HL-60 (cell line): ENCODE measurements at regions not wholly inside any gene's neighbourhood (a gene's known extent, or its start where the extent isn't known, plus 50 kb on each side); places are given as distances from the start of the nearest gene placed in this dataset.

Experiments used
- GABPA ChIP-seq: IDR thresholded peaks from 2 replicates; pipeline ENCODE4 v1.6.1; 2012; ENCODE audit warnings: low read depth
- POLR2AphosphoS5 ChIP-seq: IDR thresholded peaks from 2 replicates; pipeline ENCODE4 v1.6.1; 2012; ENCODE audit warnings: low read depth
- SPI1 ChIP-seq: IDR thresholded peaks from 2 replicates; pipeline ENCODE4 v1.6.1; 2012; ENCODE audit warnings: low read depth, mild to moderate bottlenecking, borderline replicate concordance
- TF ChIP-seq, protein P1 (sequence below): IDR thresholded peaks from one replicate; pipeline ENCODE4 v1.5.1; 2011; ENCODE audit warnings: low read length, control low read depth, inconsistent platforms; ENCODE audit not compliant: insufficient read depth
- TF ChIP-seq, protein P2 (sequence below): IDR thresholded peaks from 2 replicates; pipeline ENCODE4 v1.6.1; 2012; ENCODE audit warnings: low read depth; ENCODE audit not compliant: insufficient replicate concordance

DNA sequence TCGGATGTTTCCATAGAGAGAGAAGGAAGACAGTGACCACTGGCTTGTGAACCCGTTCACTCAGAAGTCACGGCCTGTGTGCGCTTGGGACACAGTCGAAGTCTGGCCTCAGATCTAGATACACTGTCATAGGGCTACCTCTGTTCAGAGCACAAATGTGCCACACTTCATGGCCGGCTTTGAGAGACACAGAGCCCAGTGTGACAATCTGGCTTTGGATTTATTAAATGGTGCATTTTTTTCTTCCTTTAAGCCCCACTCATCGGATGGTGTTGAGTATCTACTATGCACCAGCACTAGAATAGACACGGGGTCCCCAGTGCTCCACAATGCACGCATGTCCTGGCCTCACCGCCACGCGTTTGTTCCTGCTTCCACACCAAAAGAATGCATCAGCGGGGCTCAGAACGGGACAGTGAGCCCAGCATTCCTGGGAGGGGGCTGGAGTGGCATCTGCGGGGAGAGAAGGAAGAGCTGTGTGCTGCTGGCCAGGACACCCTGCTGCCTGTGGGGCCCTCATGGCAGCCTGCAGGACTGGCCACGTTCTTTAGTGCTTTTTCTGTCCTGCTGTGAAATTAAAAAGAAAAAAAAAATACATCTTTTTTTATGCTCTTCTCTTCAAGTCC, 738.9 kb upstream of the SALL3 start:
- TF ChIP-seq POLR2AphosphoS5, result no peak
- TF ChIP-seq, protein P1, sequence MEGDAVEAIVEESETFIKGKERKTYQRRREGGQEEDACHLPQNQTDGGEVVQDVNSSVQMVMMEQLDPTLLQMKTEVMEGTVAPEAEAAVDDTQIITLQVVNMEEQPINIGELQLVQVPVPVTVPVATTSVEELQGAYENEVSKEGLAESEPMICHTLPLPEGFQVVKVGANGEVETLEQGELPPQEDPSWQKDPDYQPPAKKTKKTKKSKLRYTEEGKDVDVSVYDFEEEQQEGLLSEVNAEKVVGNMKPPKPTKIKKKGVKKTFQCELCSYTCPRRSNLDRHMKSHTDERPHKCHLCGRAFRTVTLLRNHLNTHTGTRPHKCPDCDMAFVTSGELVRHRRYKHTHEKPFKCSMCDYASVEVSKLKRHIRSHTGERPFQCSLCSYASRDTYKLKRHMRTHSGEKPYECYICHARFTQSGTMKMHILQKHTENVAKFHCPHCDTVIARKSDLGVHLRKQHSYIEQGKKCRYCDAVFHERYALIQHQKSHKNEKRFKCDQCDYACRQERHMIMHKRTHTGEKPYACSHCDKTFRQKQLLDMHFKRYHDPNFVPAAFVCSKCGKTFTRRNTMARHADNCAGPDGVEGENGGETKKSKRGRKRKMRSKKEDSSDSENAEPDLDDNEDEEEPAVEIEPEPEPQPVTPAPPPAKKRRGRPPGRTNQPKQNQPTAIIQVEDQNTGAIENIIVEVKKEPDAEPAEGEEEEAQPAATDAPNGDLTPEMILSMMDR, result no peak
- TF ChIP-seq, protein P2, sequence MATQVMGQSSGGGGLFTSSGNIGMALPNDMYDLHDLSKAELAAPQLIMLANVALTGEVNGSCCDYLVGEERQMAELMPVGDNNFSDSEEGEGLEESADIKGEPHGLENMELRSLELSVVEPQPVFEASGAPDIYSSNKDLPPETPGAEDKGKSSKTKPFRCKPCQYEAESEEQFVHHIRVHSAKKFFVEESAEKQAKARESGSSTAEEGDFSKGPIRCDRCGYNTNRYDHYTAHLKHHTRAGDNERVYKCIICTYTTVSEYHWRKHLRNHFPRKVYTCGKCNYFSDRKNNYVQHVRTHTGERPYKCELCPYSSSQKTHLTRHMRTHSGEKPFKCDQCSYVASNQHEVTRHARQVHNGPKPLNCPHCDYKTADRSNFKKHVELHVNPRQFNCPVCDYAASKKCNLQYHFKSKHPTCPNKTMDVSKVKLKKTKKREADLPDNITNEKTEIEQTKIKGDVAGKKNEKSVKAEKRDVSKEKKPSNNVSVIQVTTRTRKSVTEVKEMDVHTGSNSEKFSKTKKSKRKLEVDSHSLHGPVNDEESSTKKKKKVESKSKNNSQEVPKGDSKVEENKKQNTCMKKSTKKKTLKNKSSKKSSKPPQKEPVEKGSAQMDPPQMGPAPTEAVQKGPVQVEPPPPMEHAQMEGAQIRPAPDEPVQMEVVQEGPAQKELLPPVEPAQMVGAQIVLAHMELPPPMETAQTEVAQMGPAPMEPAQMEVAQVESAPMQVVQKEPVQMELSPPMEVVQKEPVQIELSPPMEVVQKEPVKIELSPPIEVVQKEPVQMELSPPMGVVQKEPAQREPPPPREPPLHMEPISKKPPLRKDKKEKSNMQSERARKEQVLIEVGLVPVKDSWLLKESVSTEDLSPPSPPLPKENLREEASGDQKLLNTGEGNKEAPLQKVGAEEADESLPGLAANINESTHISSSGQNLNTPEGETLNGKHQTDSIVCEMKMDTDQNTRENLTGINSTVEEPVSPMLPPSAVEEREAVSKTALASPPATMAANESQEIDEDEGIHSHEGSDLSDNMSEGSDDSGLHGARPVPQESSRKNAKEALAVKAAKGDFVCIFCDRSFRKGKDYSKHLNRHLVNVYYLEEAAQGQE, result no peak
- TF ChIP-seq GABPA, result no peak
- no peak for TF ChIP-seq SPI1
